BJ (cell line): ENCODE measurements at regions not wholly inside any gene's neighbourhood (a gene's known extent, or its start where the extent isn't known, plus 50 kb on each side); places are given as distances from the start of the nearest gene placed in this dataset.

ENCODE experiments used
- CTCF ChIA-PET: fragments of 350-600 bp; formaldehyde crosslinking; extraction: SDS; loops from one replicate; lab custom pipeline; 2021; ENCODE audit warnings: antibody characterized with exemption, inconsistent platforms; lab: Yijun Ruan, JAX
- POLR2A ChIA-PET: fragments of 300-600 bp; sonication (Branson Sonifier 250); formaldehyde crosslinking; extraction: SDS; loops from one replicate; lab custom pipeline; 2021; ENCODE audit warnings: antibody characterized with exemption; lab: Charles Lee
- DNase-seq: peaks from one replicate; pipeline ENCODE4 v3.0.0-alpha.2; 2011; ENCODE audit warnings: low read depth
- H3K27me3 ChIP-seq: 2 replicates; pipeline ENCODE4 v1.6.0; 2011; ENCODE audit warnings: low read length; ENCODE audit not compliant: control insufficient read depth, insufficient read depth
- H3K36me3 ChIP-seq: 2 replicates; pipeline ENCODE4 v1.5.1; 2011; ENCODE audit warnings: low read length; ENCODE audit not compliant: control insufficient read depth, insufficient read depth
- H3K4me3 ChIP-seq: 2 replicates; pipeline ENCODE4 v1.5.1; 2011; ENCODE audit warnings: low read depth, mild to moderate bottlenecking, control low read depth, low read length
- CTCF ChIP-seq: IDR thresholded peaks from 2 replicates; pipeline ENCODE4 v1.5.1; 2011; ENCODE audit warnings: low read depth, mild to moderate bottlenecking, control low read depth, inconsistent platforms, low read length, moderate library complexity; ENCODE audit not compliant: insufficient read depth

- no peak overlapping the region for H3K4me3 ChIP-seq
- DNase-seq, result no peak
- no peaks in the 10 kb centered on the region for H3K36me3 ChIP-seq
- POLR2A ChIA-PET, result no interaction called here
- no peaks in the 10 kb centered on the region for H3K27me3 ChIP-seq
- CTCF ChIA-PET, result no interaction called here
- TF ChIP-seq CTCF, result no peak
These were observed 243.3 kb downstream of the ARAP2 start for GRCh38 chr4:36000941-36001557.

GRCh38 chr4:36003051-36003450, 241.3 kb downstream of the ARAP2 start:
- CTCF ChIA-PET, result interaction anchor here (0.6 kb wide), 1 partner anchor 38 kb away, joined by 4 read pairs; no protein-coding TSS in a partner anchor
- Histone ChIP-seq H3K4me3 (no peak overlapping the region), H3K27me3 (no peaks in the 10 kb centered on the region), H3K36me3 (no peaks in the 10 kb centered on the region)
- no peak for TF ChIP-seq CTCF
- POLR2A ChIA-PET, result no interaction called here
- DNase-seq, result no peak

GRCh38 chr4:36004204-36004851, 240.0 kb downstream of the ARAP2 start:
- no peak for TF ChIP-seq CTCF
- Histone ChIP-seq H3K36me3 (no peaks in the 10 kb centered on the region), H3K4me3 (no peak overlapping the region), H3K27me3 (no peaks in the 10 kb centered on the region)
- no peak for DNase-seq
- CTCF ChIA-PET, result no interaction called here
- POLR2A ChIA-PET, result no interaction called here

- Histone ChIP-seq H3K27me3 (no peaks in the 10 kb centered on the region), H3K4me3 (no peak overlapping the region), H3K36me3 (no peaks in the 10 kb centered on the region)
- ChIA-PET POLR2A (no interaction called here), CTCF (no interaction called here)
- no peak for TF ChIP-seq CTCF
- no peak for DNase-seq
These were observed 238.1 kb downstream of the ARAP2 start for GRCh38 chr4:36006226-36006625.

- CTCF ChIA-PET, result no interaction called here
- no peak for TF ChIP-seq CTCF
- no peak overlapping the region for H3K4me3 ChIP-seq
- H3K36me3 ChIP-seq, result no peaks in the 10 kb centered on the region
- POLR2A ChIA-PET, result no interaction called here
- H3K27me3 ChIP-seq, result no peaks in the 10 kb centered on the region
- no peak for DNase-seq
These were observed 233.9 kb downstream of the ARAP2 start for GRCh38 chr4:36010397-36010929.
